GM12878 (cell line): ENCODE measurements at regions not wholly inside any gene's neighbourhood (a gene's known extent, or its start where the extent isn't known, plus 50 kb on each side); places are given as distances from the start of the nearest gene placed in this dataset.

Experiments used
- ATAC-seq: fragments of 200-7000 bp; cut with Tn5 transposase; 3 replicates; pipeline ENCODE4 v1.9.1; 2020; ENCODE audit warnings: mild to moderate bottlenecking, moderate library complexity
- BruUV-seq: library from RNA; stranded (reverse); fragments of 400-500 nt; replicated peaks from 2 replicates; lab custom pipeline; 2021; lab: Mats Ljungman, UMichigan
- CTCF ChIA-PET: fragments of 300-600 bp; sonication (Branson Sonifier 250); formaldehyde crosslinking; extraction: SDS; loops from one replicate; lab custom pipeline; 2021; ENCODE audit warnings: inconsistent platforms; lab: Yijun Ruan, JAX
- POLR2A ChIA-PET: fragments of 350-600 bp; formaldehyde crosslinking; extraction: SDS; loops from one replicate; lab custom pipeline; 2021; ENCODE audit warnings: inconsistent platforms; lab: Charles Lee
- RAD21 ChIA-PET: fragments of 300-600 bp; sonication (Branson Sonifier 250); formaldehyde crosslinking; loops from one replicate; lab custom pipeline; 2023; ENCODE audit warnings: antibody characterized with exemption; ENCODE audit not compliant: unreplicated experiment; lab: Charles Lee
- SMC1A ChIA-PET: fragments of 300-600 bp; sonication (Branson Sonifier 250); formaldehyde crosslinking; loops from one replicate; lab custom pipeline; 2023; ENCODE audit not compliant: unreplicated experiment, uncharacterized antibody; lab: Charles Lee
- DNase-seq: peaks from one replicate; pipeline ENCODE4 v3.0.0-alpha.2; 2011; ENCODE audit warnings: low read depth, low spot score
- FAIRE-seq: peaks from 3 replicates; lab custom pipeline; 2011; peaks lifted over from hg19 to GRCh38; lab: Jason Lieb, UNC
- H2AFZ ChIP-seq: 2 replicates; pipeline ENCODE4 v1.6.0; 2011; ENCODE audit warnings: low read depth, low read length, control low read depth; ENCODE audit not compliant: control insufficient read depth
- H3K27ac ChIP-seq: 2 replicates; pipeline ENCODE4 v1.5.1; 2011; ENCODE audit warnings: control low read depth; ENCODE audit not compliant: control insufficient read depth, insufficient read depth
- H3K27me3 ChIP-seq, 2 experiments: replicated peaks in 1 of 2; 2 replicates each; pipeline versions ENCODE4 v1.6.0 to v1.6.1; 2011; ENCODE audit warnings: low read length in 1 of 2; ENCODE audit not compliant: control insufficient read depth in 2 of 2, insufficient read depth in 2 of 2
- H3K36me3 ChIP-seq, 2 experiments: 2 replicates each; pipeline ENCODE4 v1.5.1; 2011; ENCODE audit warnings: low read length in 1 of 2; ENCODE audit not compliant: control insufficient read depth in 2 of 2, insufficient read depth in 2 of 2
- H3K4me1 ChIP-seq: 2 replicates; pipeline ENCODE4 v1.6.1; 2011; ENCODE audit warnings: mild to moderate bottlenecking, low read length, moderate library complexity, mixed read lengths; ENCODE audit not compliant: control insufficient read depth, insufficient read depth
- H3K4me2 ChIP-seq: 2 replicates; pipeline ENCODE4 v1.6.0; 2011; ENCODE audit warnings: control low read depth; ENCODE audit not compliant: control insufficient read depth, insufficient read depth
- H3K4me3 ChIP-seq: fragments of 200-600 bp; sonication (generic); 2 replicates; pipeline ENCODE4 v1.5.1; 2016
- H3K79me2 ChIP-seq: 2 replicates; pipeline ENCODE4 v1.6.0; 2011; ENCODE audit warnings: low read length; ENCODE audit not compliant: control insufficient read depth, insufficient read depth
- H3K9ac ChIP-seq: 2 replicates; pipeline ENCODE4 v1.8.0; 2011; ENCODE audit warnings: low read length, control low read depth, mixed read lengths; ENCODE audit not compliant: control insufficient read depth, insufficient read depth
- H3K9me3 ChIP-seq: replicated peaks from 3 replicates; pipeline ENCODE4 v1.5.1; 2011; ENCODE audit warnings: mild to moderate bottlenecking, low read length; ENCODE audit not compliant: control insufficient read depth, insufficient read depth
- H4K20me1 ChIP-seq: 2 replicates; pipeline ENCODE4 v1.6.0; 2011; ENCODE audit not compliant: control insufficient read depth, insufficient read depth
- BCL11A ChIP-seq: IDR thresholded peaks from 2 replicates; pipeline ENCODE4 v1.6.1; 2011; ENCODE audit warnings: low read depth, low read length
- NFYA ChIP-seq: IDR thresholded peaks from 2 replicates; pipeline ENCODE4 v1.6.1; 2011; ENCODE audit warnings: low read depth, mild to moderate bottlenecking, low read length, improper control_type of control experiment, borderline replicate concordance
- SIX5 ChIP-seq: IDR thresholded peaks from 2 replicates; pipeline ENCODE4 v1.6.1; 2011; ENCODE audit warnings: mild to moderate bottlenecking, low read depth, low read length, moderate library complexity; ENCODE audit not compliant: severe bottlenecking
- SUPT20H ChIP-seq: IDR thresholded peaks from 2 replicates; pipeline ENCODE4 v1.6.1; 2011; ENCODE audit warnings: low read depth, mild to moderate bottlenecking, low read length, moderate library complexity, borderline replicate concordance; ENCODE audit not compliant: control insufficient read depth
- TARDBP ChIP-seq: IDR thresholded peaks from 2 replicates; pipeline ENCODE4 v1.6.1; 2016; ENCODE audit warnings: borderline replicate concordance
- TCF3 ChIP-seq: IDR thresholded peaks from 2 replicates; pipeline ENCODE4 v1.6.1; 2012; ENCODE audit warnings: low read depth, mild to moderate bottlenecking, low read length, borderline replicate concordance; ENCODE audit not compliant: insufficient read depth
- WGBS: methylation state at CpG from one replicate; pipeline ENCODE4 v1.1.6; 2016; ENCODE audit warnings: low lambda C conversion rate; ENCODE audit not compliant: insufficient replicate concordance, insufficient coverage; ENCODE audit errors: missing lambda C conversion rate; 5-methylcytosine and 5-hydroxymethylcytosine counted together
- in situ Hi-C: fragments of 300-500 bp; cut with MboI; formaldehyde crosslinking; loops from 9 replicates; pipeline ENCODE4 v1.14.3; 2018; ENCODE audit warnings: mixed read lengths
- intact Hi-C: fragments of 100-400 bp; cut with micrococcal nuclease; formaldehyde crosslinking; loops from one replicate; pipeline ENCODE4 v1.14.2; 2022; ENCODE audit not compliant: unreplicated experiment
- TF ChIP-seq, protein P1 (sequence below): fragments of 450-650 bp; formaldehyde crosslinking; IDR thresholded peaks from 2 replicates; pipeline ENCODE4 v1.4.0; 2022; ENCODE audit warnings: mild to moderate bottlenecking, moderate library complexity
- TF ChIP-seq, protein P2 (sequence below): fragments of 450-650 bp; IDR thresholded peaks from 2 replicates; pipeline ENCODE4 v1.6.1; 2014; ENCODE audit warnings: mild to moderate bottlenecking
- TF ChIP-seq, protein P3 (sequence below): fragments of 450-650 bp; IDR thresholded peaks from 2 replicates; pipeline ENCODE4 v1.6.1; 2017; ENCODE audit warnings: low read depth, mild to moderate bottlenecking, moderate library complexity
- TF ChIP-seq, protein P4 (sequence below): fragments of 450-650 bp; IDR thresholded peaks from 2 replicates; pipeline ENCODE4 v1.6.1; 2017; ENCODE audit warnings: mild to moderate bottlenecking

DNA sequence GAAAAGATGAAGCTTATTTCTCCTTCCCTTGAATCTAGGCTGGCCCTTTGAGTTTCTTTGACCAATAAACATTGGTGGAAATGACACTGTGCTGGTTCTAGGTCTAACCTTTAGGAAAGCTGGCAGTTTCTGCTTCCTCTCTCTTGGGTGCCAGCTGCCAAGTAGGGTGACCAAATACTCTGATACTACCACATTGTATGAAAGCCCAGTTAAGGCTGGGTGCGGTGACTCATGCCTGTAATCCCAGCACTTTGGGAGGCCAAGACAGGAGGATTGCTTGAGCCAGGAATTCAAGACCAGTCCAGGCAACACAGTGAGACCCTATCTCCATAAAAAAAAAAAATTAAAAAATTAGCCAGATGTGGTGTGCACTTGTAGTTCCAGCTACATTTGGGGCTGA, 320.7 kb downstream of the ZNF621 start:
- ChIA-PET RAD21 (no interaction called here), SMC1A (interaction anchor here (1.5 kb wide), 1 partner anchor 9 kb away, joined by 5 read pairs; no protein-coding TSS in a partner anchor), POLR2A (no interaction called here), CTCF (interaction anchor here (1.2 kb wide), 1 partner anchor 853 kb away, joined by 3 read pairs; no protein-coding TSS in a partner anchor)
- no TSS peak for BruUV-seq
- in situ Hi-C loops (no loop called here), intact Hi-C loops (no loop called here)
- no peaks in the 10 kb centered on the region for H3K79me2 ChIP-seq
- no peaks in the 10 kb centered on the region for H4K20me1 ChIP-seq
- no peaks in the 10 kb centered on the region for H3K4me1 ChIP-seq
- H3K4me2 ChIP-seq = no peak overlapping the region
- no peaks in the 10 kb centered on the region; the same call in 2 of the 3 replicates for H3K9me3 ChIP-seq
- 100% methylated on average over 1 of the region's 1 CpG for WGBS
- DNase-seq (no peak), ATAC-seq (no peak), FAIRE-seq (no peak)
- no peak overlapping the region for H3K27ac ChIP-seq
- no peak overlapping the region for H3K4me3 ChIP-seq
- TF ChIP-seq NFYA = no peak
- no peak for TF ChIP-seq SIX5
- TF ChIP-seq SUPT20H = no peak
- TF ChIP-seq, protein P1, sequence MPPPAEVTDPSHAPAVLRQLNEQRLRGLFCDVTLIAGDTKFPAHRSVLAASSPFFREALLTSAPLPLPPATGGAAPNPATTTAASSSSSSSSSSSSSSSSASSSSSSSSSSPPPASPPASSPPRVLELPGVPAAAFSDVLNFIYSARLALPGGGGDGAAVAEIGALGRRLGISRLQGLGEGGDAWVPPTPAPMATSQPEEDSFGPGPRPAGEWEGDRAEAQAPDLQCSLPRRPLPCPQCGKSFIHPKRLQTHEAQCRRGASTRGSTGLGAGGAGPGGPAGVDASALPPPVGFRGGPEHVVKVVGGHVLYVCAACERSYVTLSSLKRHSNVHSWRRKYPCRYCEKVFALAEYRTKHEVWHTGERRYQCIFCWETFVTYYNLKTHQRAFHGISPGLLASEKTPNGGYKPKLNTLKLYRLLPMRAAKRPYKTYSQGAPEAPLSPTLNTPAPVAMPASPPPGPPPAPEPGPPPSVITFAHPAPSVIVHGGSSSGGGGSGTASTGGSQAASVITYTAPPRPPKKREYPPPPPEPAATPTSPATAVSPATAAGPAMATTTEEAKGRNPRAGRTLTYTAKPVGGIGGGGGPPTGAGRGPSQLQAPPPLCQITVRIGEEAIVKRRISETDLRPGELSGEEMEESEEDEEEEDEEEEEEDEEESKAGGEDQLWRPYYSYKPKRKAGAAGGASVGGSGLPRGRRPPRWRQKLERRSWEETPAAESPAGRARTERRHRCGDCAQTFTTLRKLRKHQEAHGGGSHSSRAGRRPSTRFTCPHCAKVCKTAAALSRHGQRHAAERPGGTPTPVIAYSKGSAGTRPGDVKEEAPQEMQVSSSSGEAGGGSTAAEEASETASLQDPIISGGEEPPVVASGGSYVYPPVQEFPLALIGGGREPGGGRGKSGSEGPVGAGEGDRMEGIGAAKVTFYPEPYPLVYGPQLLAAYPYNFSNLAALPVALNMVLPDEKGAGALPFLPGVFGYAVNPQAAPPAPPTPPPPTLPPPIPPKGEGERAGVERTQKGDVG (CRISPR knock-in tag) = no peak
- TF ChIP-seq, protein P2, sequence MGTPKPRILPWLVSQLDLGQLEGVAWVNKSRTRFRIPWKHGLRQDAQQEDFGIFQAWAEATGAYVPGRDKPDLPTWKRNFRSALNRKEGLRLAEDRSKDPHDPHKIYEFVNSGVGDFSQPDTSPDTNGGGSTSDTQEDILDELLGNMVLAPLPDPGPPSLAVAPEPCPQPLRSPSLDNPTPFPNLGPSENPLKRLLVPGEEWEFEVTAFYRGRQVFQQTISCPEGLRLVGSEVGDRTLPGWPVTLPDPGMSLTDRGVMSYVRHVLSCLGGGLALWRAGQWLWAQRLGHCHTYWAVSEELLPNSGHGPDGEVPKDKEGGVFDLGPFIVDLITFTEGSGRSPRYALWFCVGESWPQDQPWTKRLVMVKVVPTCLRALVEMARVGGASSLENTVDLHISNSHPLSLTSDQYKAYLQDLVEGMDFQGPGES = no peak
- TF ChIP-seq, protein P3, sequence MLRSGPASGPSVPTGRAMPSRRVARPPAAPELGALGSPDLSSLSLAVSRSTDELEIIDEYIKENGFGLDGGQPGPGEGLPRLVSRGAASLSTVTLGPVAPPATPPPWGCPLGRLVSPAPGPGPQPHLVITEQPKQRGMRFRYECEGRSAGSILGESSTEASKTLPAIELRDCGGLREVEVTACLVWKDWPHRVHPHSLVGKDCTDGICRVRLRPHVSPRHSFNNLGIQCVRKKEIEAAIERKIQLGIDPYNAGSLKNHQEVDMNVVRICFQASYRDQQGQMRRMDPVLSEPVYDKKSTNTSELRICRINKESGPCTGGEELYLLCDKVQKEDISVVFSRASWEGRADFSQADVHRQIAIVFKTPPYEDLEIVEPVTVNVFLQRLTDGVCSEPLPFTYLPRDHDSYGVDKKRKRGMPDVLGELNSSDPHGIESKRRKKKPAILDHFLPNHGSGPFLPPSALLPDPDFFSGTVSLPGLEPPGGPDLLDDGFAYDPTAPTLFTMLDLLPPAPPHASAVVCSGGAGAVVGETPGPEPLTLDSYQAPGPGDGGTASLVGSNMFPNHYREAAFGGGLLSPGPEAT = no peak
- no peak for TF ChIP-seq BCL11A
- TF ChIP-seq, protein P4, sequence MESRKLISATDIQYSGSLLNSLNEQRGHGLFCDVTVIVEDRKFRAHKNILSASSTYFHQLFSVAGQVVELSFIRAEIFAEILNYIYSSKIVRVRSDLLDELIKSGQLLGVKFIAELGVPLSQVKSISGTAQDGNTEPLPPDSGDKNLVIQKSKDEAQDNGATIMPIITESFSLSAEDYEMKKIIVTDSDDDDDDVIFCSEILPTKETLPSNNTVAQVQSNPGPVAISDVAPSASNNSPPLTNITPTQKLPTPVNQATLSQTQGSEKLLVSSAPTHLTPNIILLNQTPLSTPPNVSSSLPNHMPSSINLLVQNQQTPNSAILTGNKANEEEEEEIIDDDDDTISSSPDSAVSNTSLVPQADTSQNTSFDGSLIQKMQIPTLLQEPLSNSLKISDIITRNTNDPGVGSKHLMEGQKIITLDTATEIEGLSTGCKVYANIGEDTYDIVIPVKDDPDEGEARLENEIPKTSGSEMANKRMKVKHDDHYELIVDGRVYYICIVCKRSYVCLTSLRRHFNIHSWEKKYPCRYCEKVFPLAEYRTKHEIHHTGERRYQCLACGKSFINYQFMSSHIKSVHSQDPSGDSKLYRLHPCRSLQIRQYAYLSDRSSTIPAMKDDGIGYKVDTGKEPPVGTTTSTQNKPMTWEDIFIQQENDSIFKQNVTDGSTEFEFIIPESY = no peak
- no peak for TF ChIP-seq TCF3
- no peak for TF ChIP-seq TARDBP
- H3K27me3 ChIP-seq = 0 out of 4 replicates have a peak, but pooled peaks cover 0 to 2% of the 10 kb centered on the region in 2 experiments
- no peak overlapping the region for H3K9ac ChIP-seq
- no peak overlapping the region for H2AFZ ChIP-seq
- H3K36me3 ChIP-seq = no peaks in the 10 kb centered on the region
